ENCODE measurements at regions not wholly inside any gene's neighbourhood (a gene's known extent, or its start where the extent isn't known, plus 50 kb on each side); places are given as distances from the start of the nearest gene placed in this dataset.

GRCh38 chr21:19320291-19320690 lies 916.7 kb upstream of the TMPRSS15 start:
- peaks cover 15 to 19% of the 10 kb centered on the region in 2 experiments; a peak in 3 of 4 replicates for H3K9me3 ChIP-seq (ENCODE audit: control insufficient read depth in 1 of 2, insufficient read depth in 1 of 2, low read depth in 1 of 2, low read length in 2 of 2)
- H4K20me1 ChIP-seq (ENCODE audit: insufficient read depth) = no peaks in the 10 kb centered on the region
- H3K9me2 ChIP-seq (ENCODE audit: insufficient read depth) = no peaks in the 10 kb centered on the region
- ChIA-PET RAD21 (ENCODE audit: low non-redundant PET in 1 of 2, low total read pairs in 2 of 2, uncharacterized antibody in 2 of 2, unreplicated experiment in 2 of 2) (no interaction called here), CTCF (no interaction called here), POLR2A (no interaction called here)
- no peaks in the 10 kb centered on the region for H3K27me3 ChIP-seq (ENCODE audit: insufficient read depth, low read length)
- H3K36me3 ChIP-seq (ENCODE audit: control insufficient read depth in 1 of 2, insufficient read depth in 2 of 2, low read length in 2 of 2) = no peaks in the 10 kb centered on the region
- no peaks in the 10 kb centered on the region for H3K79me2 ChIP-seq (ENCODE audit: insufficient read depth, low read length)
- H3K27ac ChIP-seq (ENCODE audit: low read depth, low read length) = no peak overlapping the region
- no peak overlapping the region for H3K9ac ChIP-seq (ENCODE audit: low read length)
- ATAC-seq = no peak
- H3K4me3 ChIP-seq (replicated peaks in 1 of 2; ENCODE audit: low read depth in 1 of 2, low read length in 2 of 2) = no peak overlapping the region
- intact Hi-C loops (cut with micrococcal nuclease) = no loop called here
- H3K4me1 ChIP-seq (ENCODE audit: control insufficient read depth in 1 of 2, insufficient read depth in 2 of 2, low read length in 2 of 2) = no peaks in the 10 kb centered on the region
- TF ChIP-seq JUND (IDR thresholded peaks at IDR 0.05) (no peak), EGR1 (IDR thresholded peaks at IDR 0.05; ENCODE audit: low read depth) (no peak), RAD21 (IDR thresholded peaks at IDR 0.05; ENCODE audit: low read depth) (no peak), SRF (IDR thresholded peaks at IDR 0.05; ENCODE audit: low read depth) (no peak), ATF3 (IDR thresholded peaks at IDR 0.05) (no peak)
- TF ChIP-seq, protein P1, sequence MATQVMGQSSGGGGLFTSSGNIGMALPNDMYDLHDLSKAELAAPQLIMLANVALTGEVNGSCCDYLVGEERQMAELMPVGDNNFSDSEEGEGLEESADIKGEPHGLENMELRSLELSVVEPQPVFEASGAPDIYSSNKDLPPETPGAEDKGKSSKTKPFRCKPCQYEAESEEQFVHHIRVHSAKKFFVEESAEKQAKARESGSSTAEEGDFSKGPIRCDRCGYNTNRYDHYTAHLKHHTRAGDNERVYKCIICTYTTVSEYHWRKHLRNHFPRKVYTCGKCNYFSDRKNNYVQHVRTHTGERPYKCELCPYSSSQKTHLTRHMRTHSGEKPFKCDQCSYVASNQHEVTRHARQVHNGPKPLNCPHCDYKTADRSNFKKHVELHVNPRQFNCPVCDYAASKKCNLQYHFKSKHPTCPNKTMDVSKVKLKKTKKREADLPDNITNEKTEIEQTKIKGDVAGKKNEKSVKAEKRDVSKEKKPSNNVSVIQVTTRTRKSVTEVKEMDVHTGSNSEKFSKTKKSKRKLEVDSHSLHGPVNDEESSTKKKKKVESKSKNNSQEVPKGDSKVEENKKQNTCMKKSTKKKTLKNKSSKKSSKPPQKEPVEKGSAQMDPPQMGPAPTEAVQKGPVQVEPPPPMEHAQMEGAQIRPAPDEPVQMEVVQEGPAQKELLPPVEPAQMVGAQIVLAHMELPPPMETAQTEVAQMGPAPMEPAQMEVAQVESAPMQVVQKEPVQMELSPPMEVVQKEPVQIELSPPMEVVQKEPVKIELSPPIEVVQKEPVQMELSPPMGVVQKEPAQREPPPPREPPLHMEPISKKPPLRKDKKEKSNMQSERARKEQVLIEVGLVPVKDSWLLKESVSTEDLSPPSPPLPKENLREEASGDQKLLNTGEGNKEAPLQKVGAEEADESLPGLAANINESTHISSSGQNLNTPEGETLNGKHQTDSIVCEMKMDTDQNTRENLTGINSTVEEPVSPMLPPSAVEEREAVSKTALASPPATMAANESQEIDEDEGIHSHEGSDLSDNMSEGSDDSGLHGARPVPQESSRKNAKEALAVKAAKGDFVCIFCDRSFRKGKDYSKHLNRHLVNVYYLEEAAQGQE (IDR thresholded peaks at IDR 0.05; ENCODE audit: low read depth) = no peak
- TF ChIP-seq, protein P2, sequence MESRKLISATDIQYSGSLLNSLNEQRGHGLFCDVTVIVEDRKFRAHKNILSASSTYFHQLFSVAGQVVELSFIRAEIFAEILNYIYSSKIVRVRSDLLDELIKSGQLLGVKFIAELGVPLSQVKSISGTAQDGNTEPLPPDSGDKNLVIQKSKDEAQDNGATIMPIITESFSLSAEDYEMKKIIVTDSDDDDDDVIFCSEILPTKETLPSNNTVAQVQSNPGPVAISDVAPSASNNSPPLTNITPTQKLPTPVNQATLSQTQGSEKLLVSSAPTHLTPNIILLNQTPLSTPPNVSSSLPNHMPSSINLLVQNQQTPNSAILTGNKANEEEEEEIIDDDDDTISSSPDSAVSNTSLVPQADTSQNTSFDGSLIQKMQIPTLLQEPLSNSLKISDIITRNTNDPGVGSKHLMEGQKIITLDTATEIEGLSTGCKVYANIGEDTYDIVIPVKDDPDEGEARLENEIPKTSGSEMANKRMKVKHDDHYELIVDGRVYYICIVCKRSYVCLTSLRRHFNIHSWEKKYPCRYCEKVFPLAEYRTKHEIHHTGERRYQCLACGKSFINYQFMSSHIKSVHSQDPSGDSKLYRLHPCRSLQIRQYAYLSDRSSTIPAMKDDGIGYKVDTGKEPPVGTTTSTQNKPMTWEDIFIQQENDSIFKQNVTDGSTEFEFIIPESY (IDR thresholded peaks at IDR 0.05; ENCODE audit: extremely low read depth, insufficient replicate concordance, low read length) = no peak
- BruUV-seq (replicated peaks) = no TSS peak
- H3K4me2 ChIP-seq (ENCODE audit: low read length) = no peak overlapping the region
- H2AFZ ChIP-seq (ENCODE audit: low read depth, low read length, poor library complexity, severe bottlenecking) = no peak overlapping the region
- DNase-seq (ENCODE audit: low read depth, low spot score) = no peak

Measured in HCT116 (cell line).